Left ventricle myocardium inferior (tissue), 1 donor: ENCODE measurements at regions not wholly inside any gene's neighbourhood (a gene's known extent, or its start where the extent isn't known, plus 50 kb on each side); places are given as distances from the start of the nearest gene placed in this dataset.

Experiments
- DNase-seq: peaks from one replicate; pipeline ENCODE4 v3.0.0-alpha.2; 2020
- H3K27ac ChIP-seq: fragments of 200-600 bp; replicated peaks from 2 replicates; pipeline ENCODE4 v1.8.0; 2021
- H3K27me3 ChIP-seq: fragments of 200-600 bp; 2 replicates; pipeline ENCODE4 v1.8.0; 2021; ENCODE audit warnings: low read depth
- H3K36me3 ChIP-seq: fragments of 200-600 bp; 2 replicates; pipeline ENCODE4 v1.8.0; 2021
- H3K4me1 ChIP-seq: fragments of 200-600 bp; 2 replicates; pipeline ENCODE4 v1.8.0; 2021
- H3K4me3 ChIP-seq: fragments of 200-600 bp; 2 replicates; pipeline ENCODE4 v1.8.0; 2021; ENCODE audit warnings: mild to moderate bottlenecking, moderate library complexity
- H3K9me3 ChIP-seq: fragments of 200-600 bp; replicated peaks from 2 replicates; pipeline ENCODE4 v1.8.0; 2021
- CTCF ChIP-seq: fragments of 200-600 bp; IDR thresholded peaks from 2 replicates; pipeline ENCODE4 v1.8.0; 2021; ENCODE audit warnings: antibody characterized with exemption, mild to moderate bottlenecking, borderline replicate concordance
- intact Hi-C: fragments of 100-400 bp; cut with micrococcal nuclease; formaldehyde crosslinking; loops from one replicate; pipeline ENCODE4 v1.11.0; 2022
- donor health status: DM: no; HTN: yes; CAD: no; lungs with severe emphysema.

- intact Hi-C loops, result no loop called here
- Histone ChIP-seq H3K4me3 (no peak overlapping the region), H3K36me3 (no peaks in the 10 kb centered on the region), H3K27ac (no peak overlapping the region), H3K4me1 (no peaks in the 10 kb centered on the region), H3K27me3 (peaks cover 6% of the 10 kb centered on the region), H3K9me3 (peaks cover 4% of the 10 kb centered on the region)
- no peak for DNase-seq
- TF ChIP-seq CTCF, result no peak
Measured at GRCh38 chr7:31284106-31284505, 56.4 kb downstream of the NEUROD6 start.

GRCh38 chr7:31271641-31272405 lies 68.7 kb downstream of the NEUROD6 start:
- intact Hi-C loops, result no loop called here
- no peaks in the 10 kb centered on the region for H3K36me3 ChIP-seq
- H3K27me3 ChIP-seq, result peaks cover 10% of the 10 kb centered on the region
- H3K4me1 ChIP-seq, result peaks cover 9% of the 10 kb centered on the region
- no peak for TF ChIP-seq CTCF
- H3K9me3 ChIP-seq, result no peaks in the 10 kb centered on the region
- no peak overlapping the region for H3K27ac ChIP-seq
- DNase-seq, result no peak
- no peak overlapping the region for H3K4me3 ChIP-seq

GRCh38 chr7:31267486-31267885 lies 73.0 kb downstream of the NEUROD6 start:
- no peak overlapping the region for H3K4me3 ChIP-seq
- H3K4me1 ChIP-seq, result peaks cover 7% of the 10 kb centered on the region
- no peak for TF ChIP-seq CTCF
- intact Hi-C loops, result no loop called here
- no peaks in the 10 kb centered on the region for H3K36me3 ChIP-seq
- H3K27ac ChIP-seq, result no peak overlapping the region
- no peak for DNase-seq
- peaks cover 14% of the 10 kb centered on the region for H3K27me3 ChIP-seq
- H3K9me3 ChIP-seq, result no peaks in the 10 kb centered on the region

- Histone ChIP-seq H3K4me3 (no peak overlapping the region), H3K27me3 (peaks cover 14% of the 10 kb centered on the region), H3K9me3 (no peaks in the 10 kb centered on the region), H3K36me3 (no peaks in the 10 kb centered on the region), H3K4me1 (no peaks in the 10 kb centered on the region), H3K27ac (no peak overlapping the region)
- DNase-seq, result no peak
- no peak for TF ChIP-seq CTCF
- intact Hi-C loops, result no loop called here
Measured at GRCh38 chr7:31263338-31263737, 77.2 kb downstream of the NEUROD6 start.

DNA sequence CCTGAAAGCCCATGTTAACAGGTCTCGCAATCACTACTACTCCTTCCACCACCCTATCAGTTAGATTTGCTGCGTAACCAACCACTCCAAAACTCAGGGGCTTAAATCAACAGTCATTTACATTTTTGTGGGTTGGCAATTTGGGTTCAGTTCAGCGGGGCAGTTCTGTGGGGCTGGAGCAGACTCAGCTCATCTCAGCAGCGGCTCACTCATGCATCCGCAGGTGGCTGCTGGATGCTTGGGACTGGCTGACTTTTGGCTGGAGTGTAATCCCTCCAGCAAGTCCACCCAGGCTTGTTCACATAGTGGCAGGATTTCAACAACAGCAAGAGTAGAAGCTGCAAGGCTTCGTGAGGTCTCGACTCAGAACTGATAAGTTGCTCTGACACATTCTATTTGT lies 79.2 kb downstream of the NEUROD6 start:
- Histone ChIP-seq H3K27ac (no peak overlapping the region), H3K27me3 (peaks cover 21% of the 10 kb centered on the region), H3K4me1 (no peaks in the 10 kb centered on the region), H3K4me3 (no peak overlapping the region), H3K9me3 (no peaks in the 10 kb centered on the region), H3K36me3 (no peaks in the 10 kb centered on the region)
- TF ChIP-seq CTCF, result no peak
- no peak for DNase-seq
- intact Hi-C loops, result no loop called here
